ENCODE measurements at regions not wholly inside any gene's neighbourhood (a gene's known extent, or its start where the extent isn't known, plus 50 kb on each side); places are given as distances from the start of the nearest gene placed in this dataset.

DNA sequence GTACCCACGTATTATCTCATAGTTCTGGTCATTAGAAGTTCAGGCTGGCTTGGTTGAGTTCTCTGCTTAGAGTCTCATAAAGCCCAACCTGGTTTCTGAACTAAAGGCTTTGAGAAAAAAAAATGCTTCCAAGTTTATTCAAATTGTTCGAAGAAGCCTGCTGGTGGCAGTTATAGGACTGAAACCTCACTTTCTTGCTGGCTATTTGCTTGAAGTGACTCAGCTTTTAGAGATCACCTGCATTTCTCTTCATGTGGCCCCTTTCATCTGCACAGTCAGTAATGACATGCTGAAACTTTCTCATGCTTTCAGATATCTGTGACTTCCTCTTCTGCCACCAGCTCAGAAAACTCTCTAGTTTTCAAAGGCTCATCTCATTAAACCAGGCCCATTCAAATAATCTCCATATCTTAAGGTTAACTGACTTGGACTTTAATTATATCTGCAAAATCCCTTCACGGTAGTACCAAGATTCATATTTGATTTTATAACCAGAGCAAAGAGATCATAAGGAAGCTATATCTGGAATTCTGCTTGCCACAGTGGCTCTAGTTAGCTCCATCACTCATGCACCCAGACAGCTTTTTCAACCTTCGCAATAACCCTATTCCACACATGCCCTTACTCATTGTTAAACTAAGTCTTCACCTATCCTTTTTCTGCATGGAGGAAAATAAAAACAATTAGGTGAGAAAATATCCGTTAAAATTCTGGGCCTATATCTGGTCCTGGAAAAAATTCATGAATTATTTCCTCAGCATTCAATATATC is 433.8 kb upstream of the CBLB start:
- TF ChIP-seq CTCF (IDR thresholded peaks at IDR 0.05; ENCODE audit: low read depth, low read length, missing input control) (no peak), TAF1 (conservative IDR thresholded peaks at IDR 0.05) (no peak), JUND (IDR thresholded peaks at IDR 0.05) (no peak), REST (IDR thresholded peaks at IDR 0.05) (no peak), RXRA (IDR thresholded peaks at IDR 0.05) (no peak), GABPA (IDR thresholded peaks at IDR 0.05 in 1 of 2, conservative IDR thresholded peaks at IDR 0.05 in 1 of 2) (no peak), RAD21 (IDR thresholded peaks at IDR 0.05) (no peak), FOXA1 (IDR thresholded peaks at IDR 0.05) (no peak), ATF3 (IDR thresholded peaks at IDR 0.05) (no peak), HNF4G (IDR thresholded peaks at IDR 0.05) (no peak), EGR1 (IDR thresholded peaks at IDR 0.05; ENCODE audit: low read depth in 2 of 2) (no peak), HNF4A (conservative IDR thresholded peaks at IDR 0.05) (no peak)
- TF ChIP-seq, protein P1, sequence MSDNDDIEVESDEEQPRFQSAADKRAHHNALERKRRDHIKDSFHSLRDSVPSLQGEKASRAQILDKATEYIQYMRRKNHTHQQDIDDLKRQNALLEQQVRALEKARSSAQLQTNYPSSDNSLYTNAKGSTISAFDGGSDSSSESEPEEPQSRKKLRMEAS (IDR thresholded peaks at IDR 0.05): no peak

All from liver (tissue), 3 donors.